ENCODE measurements at regions not wholly inside any gene's neighbourhood (a gene's known extent, or its start where the extent isn't known, plus 50 kb on each side); places are given as distances from the start of the nearest gene placed in this dataset.

DNA sequence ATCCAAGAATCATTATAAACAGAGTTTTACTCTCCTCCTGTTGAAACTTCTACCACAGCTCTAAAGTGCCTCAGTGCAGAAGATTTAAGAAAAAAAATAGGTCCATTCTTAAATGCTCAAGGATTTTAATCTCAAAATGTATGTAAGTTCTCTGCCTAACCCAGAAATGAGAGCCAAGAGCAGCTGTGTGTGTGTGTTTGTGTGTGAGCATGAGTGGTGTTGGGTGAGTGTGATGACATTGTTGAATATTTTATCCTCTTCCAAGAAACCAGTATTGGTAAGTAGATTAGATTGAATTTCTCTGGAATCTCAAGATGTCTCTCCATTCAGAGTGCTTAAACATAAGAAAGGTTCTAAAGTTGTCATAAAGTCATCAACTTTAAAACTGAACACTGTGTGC, 363.6 kb upstream of the NFE2L3 start:
- TF ChIP-seq, protein P1, sequence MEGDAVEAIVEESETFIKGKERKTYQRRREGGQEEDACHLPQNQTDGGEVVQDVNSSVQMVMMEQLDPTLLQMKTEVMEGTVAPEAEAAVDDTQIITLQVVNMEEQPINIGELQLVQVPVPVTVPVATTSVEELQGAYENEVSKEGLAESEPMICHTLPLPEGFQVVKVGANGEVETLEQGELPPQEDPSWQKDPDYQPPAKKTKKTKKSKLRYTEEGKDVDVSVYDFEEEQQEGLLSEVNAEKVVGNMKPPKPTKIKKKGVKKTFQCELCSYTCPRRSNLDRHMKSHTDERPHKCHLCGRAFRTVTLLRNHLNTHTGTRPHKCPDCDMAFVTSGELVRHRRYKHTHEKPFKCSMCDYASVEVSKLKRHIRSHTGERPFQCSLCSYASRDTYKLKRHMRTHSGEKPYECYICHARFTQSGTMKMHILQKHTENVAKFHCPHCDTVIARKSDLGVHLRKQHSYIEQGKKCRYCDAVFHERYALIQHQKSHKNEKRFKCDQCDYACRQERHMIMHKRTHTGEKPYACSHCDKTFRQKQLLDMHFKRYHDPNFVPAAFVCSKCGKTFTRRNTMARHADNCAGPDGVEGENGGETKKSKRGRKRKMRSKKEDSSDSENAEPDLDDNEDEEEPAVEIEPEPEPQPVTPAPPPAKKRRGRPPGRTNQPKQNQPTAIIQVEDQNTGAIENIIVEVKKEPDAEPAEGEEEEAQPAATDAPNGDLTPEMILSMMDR (IDR thresholded peaks at IDR 0.05) = no peak
- TF ChIP-seq POLR2A (IDR thresholded peaks at IDR 0.05) = no peak

Data from adrenal gland (tissue), 5 donors.